ENCODE measurements at regions not wholly inside any gene's neighbourhood (a gene's known extent, or its start where the extent isn't known, plus 50 kb on each side); places are given as distances from the start of the nearest gene placed in this dataset.

GRCh38 chr2:160720098-160720497 lies 226.5 kb upstream of the RBMS1 start:
- TF ChIP-seq CTCF (IDR thresholded peaks at IDR 0.05), result no peak
- TF ChIP-seq POLR2A (IDR thresholded peaks at IDR 0.05), result no peak

Data from Peyer's patch (tissue), 4 donors.